Smooth muscle cell (in vitro differentiated cells): ENCODE measurements at regions not wholly inside any gene's neighbourhood (a gene's known extent, or its start where the extent isn't known, plus 50 kb on each side); places are given as distances from the start of the nearest gene placed in this dataset.

Source experiments
- DNase-seq: peaks from one replicate; lab custom pipeline; 2025; ENCODE audit not compliant: unreplicated experiment; lab: John Stamatoyannopoulos, UW
- H2AFZ ChIP-seq: fragments of 200-600 bp; sonication (generic); 2 replicates; pipeline ENCODE4 v1.6.0; 2016; ENCODE audit warnings: antibody characterized with exemption, low read depth, mild to moderate bottlenecking
- H3F3A ChIP-seq: fragments of 200-600 bp; sonication (generic); 2 replicates; pipeline ENCODE4 v1.6.0; 2017; ENCODE audit warnings: antibody characterized with exemption, low read depth
- H3K27ac ChIP-seq: fragments of 200-600 bp; sonication (generic); 2 replicates; pipeline ENCODE4 v1.5.1; 2016; ENCODE audit warnings: low read depth, mild to moderate bottlenecking
- H3K27me3 ChIP-seq: fragments of 200-600 bp; sonication (generic); 2 replicates; pipeline ENCODE4 v1.6.1; 2016; ENCODE audit warnings: low read depth, mild to moderate bottlenecking
- H3K36me3 ChIP-seq: fragments of 200-600 bp; sonication (generic); 2 replicates; pipeline ENCODE4 v1.5.1; 2016; ENCODE audit warnings: low read depth
- H3K4me1 ChIP-seq: fragments of 200-600 bp; sonication (generic); 2 replicates; pipeline ENCODE4 v1.5.1; 2016; ENCODE audit warnings: low read depth
- H3K4me2 ChIP-seq: fragments of 200-600 bp; sonication (generic); 2 replicates; pipeline ENCODE4 v1.6.0; 2016; ENCODE audit warnings: mild to moderate bottlenecking
- H3K4me3 ChIP-seq: fragments of 200-600 bp; sonication (generic); 2 replicates; pipeline ENCODE4 v1.5.1; 2016; ENCODE audit warnings: mild to moderate bottlenecking
- H3K79me2 ChIP-seq: fragments of 200-600 bp; sonication (generic); 2 replicates; pipeline ENCODE4 v1.6.0; 2016; ENCODE audit warnings: low read depth, mild to moderate bottlenecking
- H3K9ac ChIP-seq: fragments of 200-600 bp; sonication (generic); 2 replicates; pipeline ENCODE4 v1.6.0; 2016; ENCODE audit warnings: low read depth
- H3K9me3 ChIP-seq: fragments of 200-600 bp; sonication (generic); replicated peaks from 2 replicates; pipeline ENCODE4 v1.5.1; 2016; ENCODE audit warnings: low read depth
- H4K20me1 ChIP-seq: fragments of 200-600 bp; sonication (generic); 2 replicates; pipeline ENCODE4 v1.6.0; 2016; ENCODE audit warnings: low read depth
- WGBS: methylation state at CpG from one replicate; pipeline ENCODE4 v1.1.7; 2016; ENCODE audit warnings: low lambda C conversion rate; 5-methylcytosine and 5-hydroxymethylcytosine counted together
- TF ChIP-seq, protein P1 (sequence below): fragments of 200-600 bp; sonication (generic); IDR thresholded peaks from 2 replicates; pipeline ENCODE4 v1.5.1; 2017; ENCODE audit warnings: borderline replicate concordance, mild to moderate bottlenecking, antibody characterized with exemption; ENCODE audit not compliant: insufficient read depth, poor library complexity, severe bottlenecking

DNA sequence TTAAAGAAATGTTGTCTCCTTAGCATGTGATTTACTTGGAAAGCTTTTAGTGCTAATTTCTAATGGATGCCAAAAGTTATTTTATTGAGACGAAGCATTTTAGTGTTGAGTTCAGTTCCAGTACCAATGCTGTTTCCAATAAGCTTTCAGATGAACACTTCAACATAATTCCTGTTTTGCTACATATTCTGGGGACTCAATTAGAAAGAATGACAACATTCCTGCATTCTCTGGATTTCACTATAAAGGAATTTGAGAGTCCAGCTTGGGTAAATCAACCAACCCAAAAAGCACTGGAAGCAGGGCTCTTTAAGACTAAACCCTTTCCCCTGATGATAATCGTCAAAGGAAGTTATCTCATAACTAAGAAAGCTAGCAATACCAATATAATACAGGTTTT, 353.0 kb upstream of the TMTC1 start:
- no peak overlapping the region for H3K9ac ChIP-seq
- no peak overlapping the region for H3K27ac ChIP-seq
- no peaks in the 10 kb centered on the region for H3K36me3 ChIP-seq
- no peak overlapping the region for H3K4me2 ChIP-seq
- H2AFZ ChIP-seq, result no peak overlapping the region
- TF ChIP-seq, protein P1, sequence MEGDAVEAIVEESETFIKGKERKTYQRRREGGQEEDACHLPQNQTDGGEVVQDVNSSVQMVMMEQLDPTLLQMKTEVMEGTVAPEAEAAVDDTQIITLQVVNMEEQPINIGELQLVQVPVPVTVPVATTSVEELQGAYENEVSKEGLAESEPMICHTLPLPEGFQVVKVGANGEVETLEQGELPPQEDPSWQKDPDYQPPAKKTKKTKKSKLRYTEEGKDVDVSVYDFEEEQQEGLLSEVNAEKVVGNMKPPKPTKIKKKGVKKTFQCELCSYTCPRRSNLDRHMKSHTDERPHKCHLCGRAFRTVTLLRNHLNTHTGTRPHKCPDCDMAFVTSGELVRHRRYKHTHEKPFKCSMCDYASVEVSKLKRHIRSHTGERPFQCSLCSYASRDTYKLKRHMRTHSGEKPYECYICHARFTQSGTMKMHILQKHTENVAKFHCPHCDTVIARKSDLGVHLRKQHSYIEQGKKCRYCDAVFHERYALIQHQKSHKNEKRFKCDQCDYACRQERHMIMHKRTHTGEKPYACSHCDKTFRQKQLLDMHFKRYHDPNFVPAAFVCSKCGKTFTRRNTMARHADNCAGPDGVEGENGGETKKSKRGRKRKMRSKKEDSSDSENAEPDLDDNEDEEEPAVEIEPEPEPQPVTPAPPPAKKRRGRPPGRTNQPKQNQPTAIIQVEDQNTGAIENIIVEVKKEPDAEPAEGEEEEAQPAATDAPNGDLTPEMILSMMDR, result no peak
- no peak overlapping the region for H3K4me3 ChIP-seq
- H3K27me3 ChIP-seq, result no peaks in the 10 kb centered on the region
- no peaks in the 10 kb centered on the region for H3K9me3 ChIP-seq
- no peaks in the 10 kb centered on the region for H4K20me1 ChIP-seq
- H3K4me1 ChIP-seq, result peaks cover 3% of the 10 kb centered on the region
- no peaks in the 10 kb centered on the region for H3F3A ChIP-seq
- no peak for DNase-seq
- H3K79me2 ChIP-seq, result no peaks in the 10 kb centered on the region
- 88% methylated on average over 2 of the region's 2 CpGs for WGBS

DNA sequence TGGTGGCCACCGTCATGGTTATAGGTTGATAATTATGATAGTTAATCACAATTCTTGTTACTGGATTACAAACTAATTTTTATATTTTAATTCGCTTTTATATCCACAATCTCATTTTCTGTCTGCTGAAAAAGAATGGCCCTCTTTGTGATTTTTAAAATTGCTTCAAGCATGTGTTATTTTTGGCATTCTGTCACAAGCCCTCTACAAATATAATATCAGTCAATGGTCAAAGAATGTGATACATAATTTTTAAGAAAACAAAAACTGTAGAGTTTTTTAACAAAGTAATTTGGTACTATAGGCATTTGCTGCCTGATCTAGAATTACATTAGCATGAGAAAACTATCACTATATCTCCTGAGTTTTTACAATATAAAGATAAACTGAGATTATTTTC, 352.0 kb upstream of the TMTC1 start:
- DNase-seq, result no peak
- no peaks in the 10 kb centered on the region for H3F3A ChIP-seq
- TF ChIP-seq, protein P1, result no peak
- no peaks in the 10 kb centered on the region for H3K36me3 ChIP-seq
- H2AFZ ChIP-seq, result no peak overlapping the region
- H3K9ac ChIP-seq, result no peak overlapping the region
- no peaks in the 10 kb centered on the region for H4K20me1 ChIP-seq
- H3K4me3 ChIP-seq, result no peak overlapping the region
- peaks cover 3% of the 10 kb centered on the region for H3K4me1 ChIP-seq
- no peak overlapping the region for H3K4me2 ChIP-seq
- no peaks in the 10 kb centered on the region for H3K9me3 ChIP-seq
- H3K27me3 ChIP-seq, result no peaks in the 10 kb centered on the region
- no peaks in the 10 kb centered on the region for H3K79me2 ChIP-seq
- 97% methylated on average over 2 of the region's 2 CpGs for WGBS
- no peak overlapping the region for H3K27ac ChIP-seq

DNA sequence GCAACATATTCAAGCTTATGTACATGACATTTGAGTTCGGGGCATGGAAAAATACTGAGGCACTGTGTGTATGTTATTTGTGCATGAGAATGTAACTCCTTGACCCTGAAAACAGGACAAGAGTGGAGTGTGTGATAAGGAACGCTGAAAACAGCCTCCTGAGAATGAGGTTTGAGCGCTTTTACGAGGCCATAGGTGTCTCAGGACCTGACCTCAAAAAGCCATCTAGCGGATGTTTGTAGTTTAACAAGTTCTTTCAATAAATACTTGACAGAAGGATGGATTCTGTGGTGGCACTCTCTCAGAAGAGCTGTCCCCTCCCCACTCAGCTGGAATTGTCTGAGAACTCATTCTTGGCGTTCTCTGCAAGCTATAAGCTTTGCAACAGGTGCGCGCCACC, 350.5 kb upstream of the TMTC1 start:
- no peak for DNase-seq
- Histone ChIP-seq H3K36me3 (no peaks in the 10 kb centered on the region), H3K9ac (no peak overlapping the region), H3K4me1 (peaks cover 3% of the 10 kb centered on the region), H3K9me3 (no peaks in the 10 kb centered on the region), H3K79me2 (no peaks in the 10 kb centered on the region), H2AFZ (no peak overlapping the region), H3K27ac (no peak overlapping the region), H3K4me3 (no peak overlapping the region), H3F3A (no peaks in the 10 kb centered on the region), H3K27me3 (no peaks in the 10 kb centered on the region), H4K20me1 (no peaks in the 10 kb centered on the region), H3K4me2 (no peak overlapping the region)
- 65% methylated on average over 8 of the region's 8 CpGs for WGBS
- TF ChIP-seq, protein P1, result peak; percentile 33

DNA sequence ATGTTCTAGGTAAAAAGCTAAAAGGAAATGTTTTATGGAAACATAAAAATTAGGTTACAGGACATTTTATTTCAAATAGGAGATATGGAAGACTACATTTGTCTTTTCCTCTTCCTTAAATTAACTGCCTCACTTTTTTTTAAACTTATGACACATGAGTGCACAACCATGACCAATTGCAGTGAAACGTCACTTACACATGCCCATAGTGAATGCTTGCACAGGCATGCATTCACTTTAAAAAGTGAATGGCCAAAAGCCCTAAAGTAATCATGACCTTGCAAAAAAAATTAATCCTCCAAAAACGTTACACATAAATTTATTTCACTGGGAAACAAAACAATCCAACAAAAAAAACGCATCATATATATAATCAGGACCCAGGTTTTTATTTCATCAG, 343.2 kb upstream of the TMTC1 start:
- Histone ChIP-seq H3K4me2 (no peak overlapping the region), H3K27ac (no peak overlapping the region), H3F3A (no peaks in the 10 kb centered on the region), H3K9ac (no peak overlapping the region), H2AFZ (no peak overlapping the region), H3K4me3 (no peak overlapping the region), H3K36me3 (no peaks in the 10 kb centered on the region), H3K27me3 (no peaks in the 10 kb centered on the region), H3K9me3 (no peaks in the 10 kb centered on the region), H3K79me2 (no peaks in the 10 kb centered on the region), H3K4me1 (no peaks in the 10 kb centered on the region), H4K20me1 (no peaks in the 10 kb centered on the region)
- no peak for DNase-seq
- TF ChIP-seq, protein P1, result no peak
- WGBS, result 81% methylated on average over 3 of the region's 3 CpGs
